GM12878 (cell line): ENCODE measurements at regions not wholly inside any gene's neighbourhood (a gene's known extent, or its start where the extent isn't known, plus 50 kb on each side); places are given as distances from the start of the nearest gene placed in this dataset.

Source experiments
- IRF4 ChIP-seq: IDR thresholded peaks from 2 replicates; pipeline ENCODE4 v1.6.1; 2011; ENCODE audit warnings: low read depth, low read length
- ZSCAN29 ChIP-seq: fragments of 450-650 bp; IDR thresholded peaks from 2 replicates; pipeline ENCODE4 v1.6.1; 2017; ENCODE audit warnings: mild to moderate bottlenecking, moderate library complexity
- TF ChIP-seq, protein P1 (sequence below): IDR thresholded peaks from 2 replicates; pipeline ENCODE4 v1.6.1; 2012; ENCODE audit warnings: improper control_type of control experiment, low read depth, low read length; ENCODE audit not compliant: insufficient replicate concordance
- TF ChIP-seq, protein P2 (sequence below): fragments of 450-650 bp; IDR thresholded peaks from 2 replicates; pipeline ENCODE4 v1.6.1; 2016; ENCODE audit warnings: mild to moderate bottlenecking, moderate library complexity, borderline replicate concordance
- TF ChIP-seq, protein P3 (sequence below): fragments of 450-650 bp; IDR thresholded peaks from 2 replicates; pipeline ENCODE4 v1.6.1; 2017; ENCODE audit warnings: mild to moderate bottlenecking, low read depth, inconsistent platforms; ENCODE audit not compliant: poor library complexity, severe bottlenecking

DNA sequence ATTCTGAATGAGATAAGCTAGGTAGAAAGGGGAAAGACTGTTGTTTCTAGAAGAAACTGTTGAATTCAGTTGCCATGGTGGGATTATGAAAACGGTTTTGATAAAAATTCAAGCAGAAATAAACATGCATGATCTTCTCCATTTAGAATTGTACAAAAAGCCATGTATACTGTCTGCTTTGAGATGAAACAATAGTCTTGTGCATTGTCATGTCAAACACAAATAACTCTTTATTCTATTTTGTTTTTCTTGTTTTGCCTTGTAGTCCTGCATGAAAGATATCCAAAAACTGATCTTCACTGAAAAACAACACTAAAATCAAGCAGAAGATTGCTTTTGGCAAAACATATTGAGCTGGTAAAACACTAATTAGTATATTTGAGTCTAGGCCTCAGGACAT lies 659.9 kb downstream of the LTN1 start (continued):
- TF ChIP-seq, protein P1, sequence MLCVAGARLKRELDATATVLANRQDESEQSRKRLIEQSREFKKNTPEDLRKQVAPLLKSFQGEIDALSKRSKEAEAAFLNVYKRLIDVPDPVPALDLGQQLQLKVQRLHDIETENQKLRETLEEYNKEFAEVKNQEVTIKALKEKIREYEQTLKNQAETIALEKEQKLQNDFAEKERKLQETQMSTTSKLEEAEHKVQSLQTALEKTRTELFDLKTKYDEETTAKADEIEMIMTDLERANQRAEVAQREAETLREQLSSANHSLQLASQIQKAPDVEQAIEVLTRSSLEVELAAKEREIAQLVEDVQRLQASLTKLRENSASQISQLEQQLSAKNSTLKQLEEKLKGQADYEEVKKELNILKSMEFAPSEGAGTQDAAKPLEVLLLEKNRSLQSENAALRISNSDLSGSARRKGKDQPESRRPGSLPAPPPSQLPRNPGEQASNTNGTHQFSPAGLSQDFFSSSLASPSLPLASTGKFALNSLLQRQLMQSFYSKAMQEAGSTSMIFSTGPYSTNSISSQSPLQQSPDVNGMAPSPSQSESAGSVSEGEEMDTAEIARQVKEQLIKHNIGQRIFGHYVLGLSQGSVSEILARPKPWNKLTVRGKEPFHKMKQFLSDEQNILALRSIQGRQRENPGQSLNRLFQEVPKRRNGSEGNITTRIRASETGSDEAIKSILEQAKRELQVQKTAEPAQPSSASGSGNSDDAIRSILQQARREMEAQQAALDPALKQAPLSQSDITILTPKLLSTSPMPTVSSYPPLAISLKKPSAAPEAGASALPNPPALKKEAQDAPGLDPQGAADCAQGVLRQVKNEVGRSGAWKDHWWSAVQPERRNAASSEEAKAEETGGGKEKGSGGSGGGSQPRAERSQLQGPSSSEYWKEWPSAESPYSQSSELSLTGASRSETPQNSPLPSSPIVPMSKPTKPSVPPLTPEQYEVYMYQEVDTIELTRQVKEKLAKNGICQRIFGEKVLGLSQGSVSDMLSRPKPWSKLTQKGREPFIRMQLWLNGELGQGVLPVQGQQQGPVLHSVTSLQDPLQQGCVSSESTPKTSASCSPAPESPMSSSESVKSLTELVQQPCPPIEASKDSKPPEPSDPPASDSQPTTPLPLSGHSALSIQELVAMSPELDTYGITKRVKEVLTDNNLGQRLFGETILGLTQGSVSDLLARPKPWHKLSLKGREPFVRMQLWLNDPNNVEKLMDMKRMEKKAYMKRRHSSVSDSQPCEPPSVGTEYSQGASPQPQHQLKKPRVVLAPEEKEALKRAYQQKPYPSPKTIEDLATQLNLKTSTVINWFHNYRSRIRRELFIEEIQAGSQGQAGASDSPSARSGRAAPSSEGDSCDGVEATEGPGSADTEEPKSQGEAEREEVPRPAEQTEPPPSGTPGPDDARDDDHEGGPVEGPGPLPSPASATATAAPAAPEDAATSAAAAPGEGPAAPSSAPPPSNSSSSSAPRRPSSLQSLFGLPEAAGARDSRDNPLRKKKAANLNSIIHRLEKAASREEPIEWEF, result no peak
- TF ChIP-seq IRF4 (no peak), ZSCAN29 (no peak)
- TF ChIP-seq, protein P2, sequence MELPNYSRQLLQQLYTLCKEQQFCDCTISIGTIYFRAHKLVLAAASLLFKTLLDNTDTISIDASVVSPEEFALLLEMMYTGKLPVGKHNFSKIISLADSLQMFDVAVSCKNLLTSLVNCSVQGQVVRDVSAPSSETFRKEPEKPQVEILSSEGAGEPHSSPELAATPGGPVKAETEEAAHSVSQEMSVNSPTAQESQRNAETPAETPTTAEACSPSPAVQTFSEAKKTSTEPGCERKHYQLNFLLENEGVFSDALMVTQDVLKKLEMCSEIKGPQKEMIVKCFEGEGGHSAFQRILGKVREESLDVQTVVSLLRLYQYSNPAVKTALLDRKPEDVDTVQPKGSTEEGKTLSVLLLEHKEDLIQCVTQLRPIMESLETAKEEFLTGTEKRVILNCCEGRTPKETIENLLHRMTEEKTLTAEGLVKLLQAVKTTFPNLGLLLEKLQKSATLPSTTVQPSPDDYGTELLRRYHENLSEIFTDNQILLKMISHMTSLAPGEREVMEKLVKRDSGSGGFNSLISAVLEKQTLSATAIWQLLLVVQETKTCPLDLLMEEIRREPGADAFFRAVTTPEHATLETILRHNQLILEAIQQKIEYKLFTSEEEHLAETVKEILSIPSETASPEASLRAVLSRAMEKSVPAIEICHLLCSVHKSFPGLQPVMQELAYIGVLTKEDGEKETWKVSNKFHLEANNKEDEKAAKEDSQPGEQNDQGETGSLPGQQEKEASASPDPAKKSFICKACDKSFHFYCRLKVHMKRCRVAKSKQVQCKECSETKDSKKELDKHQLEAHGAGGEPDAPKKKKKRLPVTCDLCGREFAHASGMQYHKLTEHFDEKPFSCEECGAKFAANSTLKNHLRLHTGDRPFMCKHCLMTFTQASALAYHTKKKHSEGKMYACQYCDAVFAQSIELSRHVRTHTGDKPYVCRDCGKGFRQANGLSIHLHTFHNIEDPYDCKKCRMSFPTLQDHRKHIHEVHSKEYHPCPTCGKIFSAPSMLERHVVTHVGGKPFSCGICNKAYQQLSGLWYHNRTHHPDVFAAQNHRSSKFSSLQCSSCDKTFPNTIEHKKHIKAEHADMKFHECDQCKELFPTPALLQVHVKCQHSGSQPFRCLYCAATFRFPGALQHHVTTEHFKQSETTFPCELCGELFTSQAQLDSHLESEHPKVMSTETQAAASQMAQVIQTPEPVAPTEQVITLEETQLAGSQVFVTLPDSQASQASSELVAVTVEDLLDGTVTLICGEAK, result no peak
- TF ChIP-seq, protein P3, sequence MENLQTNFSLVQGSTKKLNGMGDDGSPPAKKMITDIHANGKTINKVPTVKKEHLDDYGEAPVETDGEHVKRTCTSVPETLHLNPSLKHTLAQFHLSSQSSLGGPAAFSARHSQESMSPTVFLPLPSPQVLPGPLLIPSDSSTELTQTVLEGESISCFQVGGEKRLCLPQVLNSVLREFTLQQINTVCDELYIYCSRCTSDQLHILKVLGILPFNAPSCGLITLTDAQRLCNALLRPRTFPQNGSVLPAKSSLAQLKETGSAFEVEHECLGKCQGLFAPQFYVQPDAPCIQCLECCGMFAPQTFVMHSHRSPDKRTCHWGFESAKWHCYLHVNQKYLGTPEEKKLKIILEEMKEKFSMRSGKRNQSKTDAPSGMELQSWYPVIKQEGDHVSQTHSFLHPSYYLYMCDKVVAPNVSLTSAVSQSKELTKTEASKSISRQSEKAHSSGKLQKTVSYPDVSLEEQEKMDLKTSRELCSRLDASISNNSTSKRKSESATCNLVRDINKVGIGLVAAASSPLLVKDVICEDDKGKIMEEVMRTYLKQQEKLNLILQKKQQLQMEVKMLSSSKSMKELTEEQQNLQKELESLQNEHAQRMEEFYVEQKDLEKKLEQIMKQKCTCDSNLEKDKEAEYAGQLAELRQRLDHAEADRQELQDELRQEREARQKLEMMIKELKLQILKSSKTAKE, result no peak
- TF ChIP-seq, all 136 proteins: peak for 0
